ENCODE measurements at regions not wholly inside any gene's neighbourhood (a gene's known extent, or its start where the extent isn't known, plus 50 kb on each side); places are given as distances from the start of the nearest gene placed in this dataset.

DNA sequence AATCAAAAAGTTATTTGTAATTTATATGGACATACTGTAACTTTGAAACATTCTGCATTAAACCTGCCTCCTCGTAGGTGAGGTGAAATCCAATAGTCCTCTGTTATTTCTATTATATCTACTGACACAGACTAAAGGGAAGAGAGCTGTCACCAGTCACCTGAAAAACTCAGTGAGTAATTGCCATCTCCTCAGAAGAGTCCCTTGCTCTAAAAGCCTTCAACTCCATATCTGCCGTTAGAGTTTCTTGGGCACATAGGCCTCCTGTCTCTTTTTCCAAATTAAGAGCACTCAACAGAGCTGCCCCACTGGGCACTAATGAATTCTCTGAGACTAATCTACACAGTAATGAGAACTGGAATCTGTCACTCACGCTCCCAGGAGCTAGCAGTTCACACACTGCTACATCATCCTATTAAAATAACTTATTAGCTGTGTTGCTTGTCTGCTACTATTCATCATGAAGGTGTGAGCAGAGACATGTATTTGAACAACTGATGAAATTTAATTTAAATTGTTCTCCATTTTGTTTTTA lies 67.3 kb upstream of the VCAN start:
- DNase-seq (ENCODE audit: low read depth in 1 of 2, low spot score in 1 of 2): no peak
- H3K27me3 ChIP-seq (ENCODE audit: insufficient read depth, poor library complexity, severe bottlenecking): no peaks in the 10 kb centered on the region
- H3K4me3 ChIP-seq (replicated peaks; ENCODE audit: insufficient read depth, low read length): no peak overlapping the region
- no peak overlapping the region for H3K27ac ChIP-seq (replicated peaks)
- TF ChIP-seq, protein P1, sequence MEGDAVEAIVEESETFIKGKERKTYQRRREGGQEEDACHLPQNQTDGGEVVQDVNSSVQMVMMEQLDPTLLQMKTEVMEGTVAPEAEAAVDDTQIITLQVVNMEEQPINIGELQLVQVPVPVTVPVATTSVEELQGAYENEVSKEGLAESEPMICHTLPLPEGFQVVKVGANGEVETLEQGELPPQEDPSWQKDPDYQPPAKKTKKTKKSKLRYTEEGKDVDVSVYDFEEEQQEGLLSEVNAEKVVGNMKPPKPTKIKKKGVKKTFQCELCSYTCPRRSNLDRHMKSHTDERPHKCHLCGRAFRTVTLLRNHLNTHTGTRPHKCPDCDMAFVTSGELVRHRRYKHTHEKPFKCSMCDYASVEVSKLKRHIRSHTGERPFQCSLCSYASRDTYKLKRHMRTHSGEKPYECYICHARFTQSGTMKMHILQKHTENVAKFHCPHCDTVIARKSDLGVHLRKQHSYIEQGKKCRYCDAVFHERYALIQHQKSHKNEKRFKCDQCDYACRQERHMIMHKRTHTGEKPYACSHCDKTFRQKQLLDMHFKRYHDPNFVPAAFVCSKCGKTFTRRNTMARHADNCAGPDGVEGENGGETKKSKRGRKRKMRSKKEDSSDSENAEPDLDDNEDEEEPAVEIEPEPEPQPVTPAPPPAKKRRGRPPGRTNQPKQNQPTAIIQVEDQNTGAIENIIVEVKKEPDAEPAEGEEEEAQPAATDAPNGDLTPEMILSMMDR (IDR thresholded peaks at IDR 0.05; ENCODE audit: insufficient read depth, low read length): no peak
- TF ChIP-seq, protein P2, sequence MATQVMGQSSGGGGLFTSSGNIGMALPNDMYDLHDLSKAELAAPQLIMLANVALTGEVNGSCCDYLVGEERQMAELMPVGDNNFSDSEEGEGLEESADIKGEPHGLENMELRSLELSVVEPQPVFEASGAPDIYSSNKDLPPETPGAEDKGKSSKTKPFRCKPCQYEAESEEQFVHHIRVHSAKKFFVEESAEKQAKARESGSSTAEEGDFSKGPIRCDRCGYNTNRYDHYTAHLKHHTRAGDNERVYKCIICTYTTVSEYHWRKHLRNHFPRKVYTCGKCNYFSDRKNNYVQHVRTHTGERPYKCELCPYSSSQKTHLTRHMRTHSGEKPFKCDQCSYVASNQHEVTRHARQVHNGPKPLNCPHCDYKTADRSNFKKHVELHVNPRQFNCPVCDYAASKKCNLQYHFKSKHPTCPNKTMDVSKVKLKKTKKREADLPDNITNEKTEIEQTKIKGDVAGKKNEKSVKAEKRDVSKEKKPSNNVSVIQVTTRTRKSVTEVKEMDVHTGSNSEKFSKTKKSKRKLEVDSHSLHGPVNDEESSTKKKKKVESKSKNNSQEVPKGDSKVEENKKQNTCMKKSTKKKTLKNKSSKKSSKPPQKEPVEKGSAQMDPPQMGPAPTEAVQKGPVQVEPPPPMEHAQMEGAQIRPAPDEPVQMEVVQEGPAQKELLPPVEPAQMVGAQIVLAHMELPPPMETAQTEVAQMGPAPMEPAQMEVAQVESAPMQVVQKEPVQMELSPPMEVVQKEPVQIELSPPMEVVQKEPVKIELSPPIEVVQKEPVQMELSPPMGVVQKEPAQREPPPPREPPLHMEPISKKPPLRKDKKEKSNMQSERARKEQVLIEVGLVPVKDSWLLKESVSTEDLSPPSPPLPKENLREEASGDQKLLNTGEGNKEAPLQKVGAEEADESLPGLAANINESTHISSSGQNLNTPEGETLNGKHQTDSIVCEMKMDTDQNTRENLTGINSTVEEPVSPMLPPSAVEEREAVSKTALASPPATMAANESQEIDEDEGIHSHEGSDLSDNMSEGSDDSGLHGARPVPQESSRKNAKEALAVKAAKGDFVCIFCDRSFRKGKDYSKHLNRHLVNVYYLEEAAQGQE (IDR thresholded peaks at IDR 0.05; ENCODE audit: insufficient replicate concordance, low read depth): no peak
- TF ChIP-seq GABPA (IDR thresholded peaks at IDR 0.05; ENCODE audit: low read depth) (no peak), SPI1 (IDR thresholded peaks at IDR 0.05; ENCODE audit: borderline replicate concordance, low read depth) (no peak), POLR2AphosphoS5 (IDR thresholded peaks at IDR 0.05; ENCODE audit: low read depth) (no peak)

DNA sequence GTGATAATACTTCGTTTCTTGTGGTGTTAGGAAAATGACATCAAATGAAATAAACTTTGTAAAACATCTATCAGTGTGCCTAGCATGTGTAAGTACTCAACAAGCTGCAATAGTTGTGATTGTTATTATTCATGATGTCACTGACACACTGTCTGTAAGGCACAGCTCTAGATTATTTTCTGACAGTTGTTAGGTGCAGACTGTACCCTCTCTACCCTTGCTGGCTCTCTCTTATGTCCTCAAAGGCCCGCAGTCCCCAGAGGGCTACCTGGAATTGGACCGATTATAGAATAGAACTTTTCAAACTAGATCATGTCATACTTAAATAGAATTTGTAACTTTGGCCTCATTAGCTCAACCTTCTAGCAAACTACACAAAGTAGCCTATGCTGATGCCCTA lies 65.9 kb upstream of the VCAN start:
- Histone ChIP-seq H3K27ac (replicated peaks) (no peak overlapping the region), H3K4me3 (replicated peaks; ENCODE audit: insufficient read depth, low read length) (no peak overlapping the region), H3K27me3 (ENCODE audit: insufficient read depth, poor library complexity, severe bottlenecking) (no peaks in the 10 kb centered on the region)
- TF ChIP-seq POLR2AphosphoS5 (IDR thresholded peaks at IDR 0.05; ENCODE audit: low read depth) (no peak), SPI1 (IDR thresholded peaks at IDR 0.05; ENCODE audit: borderline replicate concordance, low read depth) (no peak), GABPA (IDR thresholded peaks at IDR 0.05; ENCODE audit: low read depth) (no peak)
- TF ChIP-seq, protein P2 (IDR thresholded peaks at IDR 0.05; ENCODE audit: insufficient replicate concordance, low read depth): no peak
- TF ChIP-seq, protein P1 (IDR thresholded peaks at IDR 0.05; ENCODE audit: insufficient read depth, low read length): no peak
- DNase-seq (ENCODE audit: low read depth in 1 of 2, low spot score in 1 of 2): no peak

DNA sequence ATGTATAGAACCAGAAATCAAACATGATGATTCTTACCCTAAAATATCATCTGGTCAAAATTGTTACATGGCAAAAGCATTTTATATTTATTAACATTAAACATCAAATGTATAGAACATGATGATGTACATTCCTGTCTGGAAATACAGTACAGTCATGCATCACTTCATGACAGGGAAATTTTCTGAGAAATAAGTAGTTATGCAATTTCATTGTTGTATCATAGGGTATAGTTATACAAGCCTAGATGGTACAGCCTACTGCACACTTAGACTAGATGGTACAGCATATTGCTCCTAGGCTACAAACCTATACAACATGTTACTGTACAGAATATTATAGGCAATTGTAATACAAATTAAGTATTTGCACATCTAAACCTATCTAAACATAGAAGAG lies 64.6 kb upstream of the VCAN start:
- no peak for DNase-seq (ENCODE audit: low read depth in 1 of 2, low spot score in 1 of 2)
- TF ChIP-seq, protein P1 (IDR thresholded peaks at IDR 0.05; ENCODE audit: insufficient read depth, low read length): no peak
- TF ChIP-seq POLR2AphosphoS5 (IDR thresholded peaks at IDR 0.05; ENCODE audit: low read depth) (no peak), SPI1 (IDR thresholded peaks at IDR 0.05; ENCODE audit: borderline replicate concordance, low read depth) (no peak), GABPA (IDR thresholded peaks at IDR 0.05; ENCODE audit: low read depth) (no peak)
- TF ChIP-seq, protein P2 (IDR thresholded peaks at IDR 0.05; ENCODE audit: insufficient replicate concordance, low read depth): no peak
- Histone ChIP-seq H3K27me3 (ENCODE audit: insufficient read depth, poor library complexity, severe bottlenecking) (no peaks in the 10 kb centered on the region), H3K4me3 (replicated peaks; ENCODE audit: insufficient read depth, low read length) (no peak overlapping the region), H3K27ac (replicated peaks) (no peak overlapping the region)
